AG20443 (cell line): ENCODE measurements at regions not wholly inside any gene's neighbourhood (a gene's known extent, or its start where the extent isn't known, plus 50 kb on each side); places are given as distances from the start of the nearest gene placed in this dataset.

Source experiments
- DNase-seq: peaks from one replicate; pipeline ENCODE4 v3.0.0; 2012; ENCODE audit warnings: low spot score, mixed read lengths

DNA sequence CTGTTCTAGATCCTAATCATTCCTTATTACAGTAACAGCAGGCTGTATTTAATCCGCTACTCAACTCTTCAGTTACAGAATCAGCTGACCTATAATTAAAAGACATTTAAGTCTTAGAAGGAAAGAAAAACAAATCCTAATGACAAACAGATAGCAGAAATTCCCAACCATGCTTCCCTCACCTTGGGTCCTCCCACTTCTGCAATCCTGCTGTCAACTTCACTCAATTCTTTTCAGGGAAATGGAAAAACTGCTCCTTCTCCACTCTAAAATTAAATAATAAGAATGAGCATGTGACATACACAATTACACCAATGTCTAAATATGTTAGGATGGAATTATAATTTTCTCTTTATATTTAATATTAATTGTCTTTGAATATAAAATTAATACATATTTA is 182.6 kb upstream of the LYPLAL1 start:
- no peak for DNase-seq

DNA sequence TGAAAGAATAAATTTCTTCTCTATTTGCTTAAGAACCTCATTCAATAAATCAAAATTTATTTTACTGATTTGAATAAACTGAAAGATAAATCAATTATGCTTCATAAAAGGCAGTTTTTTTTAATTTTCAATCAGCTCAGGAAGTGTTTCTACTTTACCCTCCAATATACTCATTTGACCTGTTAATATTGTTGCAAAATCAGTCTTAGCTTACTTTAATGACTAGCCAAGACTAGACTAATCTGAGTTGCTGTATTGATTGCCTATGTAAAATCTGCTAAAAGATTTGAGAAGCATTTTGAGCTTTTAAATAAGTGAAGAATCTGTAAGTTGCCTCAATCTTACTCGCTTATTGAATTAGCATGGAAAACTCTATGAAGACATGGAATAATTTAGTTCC is 179.1 kb upstream of the LYPLAL1 start:
- DNase-seq = no peak

DNA sequence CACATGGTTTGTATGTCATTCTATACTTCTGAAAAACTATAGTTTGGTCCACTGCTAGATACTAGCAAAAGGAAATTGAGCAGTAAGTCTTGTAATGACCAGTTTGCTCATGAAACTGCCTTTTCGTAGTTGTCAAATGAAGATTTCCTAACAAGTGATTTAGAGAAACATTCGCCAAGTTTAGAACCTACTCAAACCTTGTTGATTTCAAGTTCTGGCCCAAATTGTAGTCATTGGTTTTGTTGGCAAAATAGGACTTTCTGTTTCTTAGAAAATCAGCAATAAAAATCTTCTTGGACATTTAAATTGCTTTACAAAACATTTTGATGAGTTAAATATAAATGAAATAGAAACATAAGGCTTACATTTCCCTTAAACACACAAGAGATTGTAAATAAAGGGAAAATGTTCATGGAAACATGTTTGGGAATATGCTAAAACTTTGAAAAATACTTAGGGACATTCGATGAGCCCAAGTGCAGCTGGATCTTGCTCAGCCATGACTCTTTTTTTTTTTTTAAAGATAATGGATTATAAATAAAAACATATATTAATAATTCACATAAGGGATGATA is 178.5 kb upstream of the LYPLAL1 start:
- no peak for DNase-seq

DNA sequence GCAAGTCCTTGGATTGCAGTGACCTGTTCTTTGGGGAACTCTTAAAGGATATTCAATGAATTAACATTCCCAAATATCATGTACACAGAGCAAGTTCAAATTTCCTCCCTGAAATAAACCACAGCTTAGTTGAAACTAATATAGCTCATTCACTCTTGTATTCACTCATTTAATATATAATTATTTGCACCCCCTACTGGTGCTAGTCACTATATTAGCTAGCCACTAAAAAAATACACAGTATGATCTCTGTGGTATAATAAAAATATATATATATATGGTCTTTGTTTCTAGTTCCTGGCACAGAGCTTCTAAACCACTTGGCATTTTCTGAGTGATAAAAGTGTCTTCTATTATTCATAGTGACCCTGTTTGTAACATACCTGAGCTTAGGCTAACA is 177.3 kb upstream of the LYPLAL1 start:
- DNase-seq = no peak

DNA sequence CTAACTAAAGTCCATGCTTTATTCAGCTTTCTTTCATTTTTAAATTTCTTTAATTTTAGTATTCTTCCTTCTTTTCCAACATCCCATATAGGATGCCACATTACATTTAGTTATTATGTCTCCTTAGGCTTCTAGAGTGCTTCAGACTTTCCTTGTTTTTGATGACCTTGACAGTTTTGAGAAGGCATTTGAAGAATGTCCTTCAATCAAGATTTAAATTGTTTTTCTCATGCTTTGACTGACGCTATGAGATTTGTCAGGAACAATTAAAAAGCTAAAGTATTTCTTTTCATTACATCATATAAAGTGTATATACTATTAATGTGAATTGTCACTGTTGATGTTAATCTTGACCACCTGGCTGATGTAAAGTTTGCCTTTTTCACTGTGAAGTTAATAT is 173.7 kb upstream of the LYPLAL1 start:
- DNase-seq = no peak

DNA sequence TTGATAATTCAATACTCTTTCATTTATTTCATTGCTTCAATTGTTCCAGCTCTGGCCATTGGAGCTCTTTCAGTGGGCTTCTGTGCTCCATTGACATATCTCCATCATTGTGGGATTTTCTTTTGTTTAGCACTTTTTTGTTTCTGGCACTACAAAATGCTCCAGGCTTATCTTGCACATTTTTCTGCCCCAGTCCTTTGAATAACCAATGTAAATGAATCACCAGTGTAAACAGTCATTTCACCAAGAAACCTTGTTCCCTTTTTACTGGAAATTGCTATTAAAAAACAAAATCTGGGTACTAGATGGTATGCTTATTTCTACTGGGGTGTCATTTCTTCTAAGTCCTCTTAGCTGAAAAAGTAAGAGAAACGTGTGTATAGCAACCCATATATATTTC is 173.0 kb upstream of the LYPLAL1 start:
- DNase-seq = no peak

DNA sequence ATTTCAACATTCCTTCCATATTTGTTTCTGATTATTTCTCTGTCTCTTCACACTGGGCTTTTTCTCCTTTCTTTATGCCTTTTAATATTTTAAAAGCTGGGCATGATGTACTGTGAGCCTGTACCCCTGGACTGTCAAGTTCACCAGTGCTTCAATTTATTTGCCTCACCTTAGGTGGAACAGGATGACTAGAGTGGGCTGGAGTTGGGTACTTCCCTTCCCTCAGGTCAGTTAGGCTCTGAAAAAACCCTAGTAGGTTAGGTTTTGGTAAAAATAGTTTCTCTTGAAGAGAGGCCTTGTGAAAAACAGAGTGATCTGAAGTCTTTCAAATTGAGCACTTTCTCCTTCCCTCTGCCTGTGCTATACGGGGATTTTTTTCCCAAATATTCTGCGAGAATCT is 163.0 kb upstream of the LYPLAL1 start:
- no peak for DNase-seq

DNA sequence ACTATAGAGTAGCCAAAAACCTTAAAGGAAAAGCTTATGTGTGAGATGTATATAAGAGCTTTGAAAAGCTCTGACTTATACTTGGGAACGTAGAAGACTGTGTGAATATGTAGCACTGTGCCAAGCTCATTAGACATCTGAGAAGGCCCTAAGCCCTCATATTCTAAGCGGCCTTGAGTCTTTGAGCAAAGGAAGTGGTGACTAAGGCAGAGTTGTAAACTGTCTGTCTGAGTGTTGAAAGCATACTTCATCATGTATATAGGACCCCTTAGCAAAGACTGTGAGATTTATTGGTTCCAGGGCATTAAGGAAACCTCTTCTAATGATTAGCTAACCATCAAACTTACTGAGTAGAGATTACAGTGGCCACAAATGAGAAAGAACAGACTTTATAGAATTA is 153.3 kb upstream of the LYPLAL1 start:
- DNase-seq = no peak

DNA sequence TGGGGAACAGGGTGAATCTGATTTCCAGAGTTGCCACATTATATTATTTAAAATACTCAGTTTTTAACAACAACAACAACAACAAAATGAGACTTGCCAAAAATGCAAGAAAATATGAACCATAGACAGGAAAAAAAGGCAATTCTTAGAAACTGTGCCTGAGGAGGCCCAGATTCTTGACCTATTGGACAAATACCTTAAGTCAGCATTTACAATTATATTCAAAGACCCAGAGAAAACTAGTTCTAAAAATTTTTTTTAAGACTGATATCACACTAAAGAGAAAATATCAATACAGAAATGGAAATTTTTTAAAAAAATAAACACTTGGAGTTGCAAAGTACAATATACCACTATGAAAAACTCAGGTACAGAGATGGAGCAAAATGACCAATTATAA is 152.8 kb upstream of the LYPLAL1 start:
- no peak for DNase-seq

DNA sequence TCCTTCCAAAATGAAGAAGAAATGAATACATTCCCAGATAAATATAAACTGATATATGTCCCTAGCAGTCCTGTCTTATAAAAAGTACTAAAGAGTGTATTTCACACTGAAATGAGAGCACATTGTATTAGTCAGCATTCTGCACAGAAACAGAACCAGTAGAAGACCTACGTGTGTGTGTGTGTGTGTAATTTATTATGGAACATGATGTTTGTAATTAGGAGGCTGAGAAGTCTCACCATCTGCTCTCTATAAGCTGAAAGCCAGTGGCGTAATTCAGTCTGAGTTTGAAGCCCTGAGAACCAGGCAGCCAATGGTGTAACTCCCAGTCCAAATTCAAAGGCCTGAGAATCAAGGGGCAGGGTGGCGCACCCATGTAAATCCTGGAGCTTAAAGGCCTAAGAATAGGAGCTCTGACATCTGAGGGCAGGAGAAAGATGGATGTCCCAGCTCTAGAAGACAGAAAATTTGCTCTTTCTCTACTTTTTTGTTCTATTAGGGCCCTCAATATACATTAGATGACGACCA is 146.5 kb upstream of the LYPLAL1 start:
- DNase-seq = no peak

DNA sequence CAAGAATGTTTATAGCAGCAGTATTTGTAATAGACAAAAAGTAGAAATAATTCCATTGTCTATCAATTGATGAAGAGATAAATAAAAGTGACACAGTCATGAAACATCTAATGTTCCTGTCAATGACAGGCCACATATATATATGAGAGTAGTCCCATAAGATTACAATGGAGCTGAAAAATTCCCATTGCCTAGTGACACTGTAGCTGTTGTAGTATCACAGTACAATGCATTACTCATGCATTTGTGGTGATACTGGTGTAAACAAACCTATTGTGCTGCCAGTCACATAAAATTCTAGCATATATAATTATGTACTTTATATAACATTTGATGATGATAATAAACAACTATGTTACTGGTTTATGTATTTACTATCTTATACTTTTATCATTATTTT is 141.9 kb upstream of the LYPLAL1 start:
- no peak for DNase-seq

DNA sequence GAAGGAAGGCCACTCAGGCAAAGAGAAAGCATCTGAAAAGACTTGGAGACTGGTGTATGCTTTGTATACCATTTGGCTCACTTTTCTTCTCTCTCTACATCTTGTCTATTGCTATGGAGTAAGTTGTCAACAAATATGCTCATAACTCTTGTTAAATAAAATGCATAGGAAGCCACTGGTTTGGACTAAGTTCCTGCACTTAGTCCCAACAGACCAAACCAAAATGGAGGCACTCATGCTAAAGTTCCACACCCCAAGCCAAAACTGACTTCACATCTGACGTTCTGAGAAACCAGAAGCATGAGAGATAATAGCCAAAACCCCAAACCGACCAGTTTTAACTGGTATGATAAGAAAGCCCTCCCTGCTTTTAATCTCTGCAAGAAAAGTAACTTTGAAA is 135.3 kb upstream of the LYPLAL1 start:
- DNase-seq = no peak

DNA sequence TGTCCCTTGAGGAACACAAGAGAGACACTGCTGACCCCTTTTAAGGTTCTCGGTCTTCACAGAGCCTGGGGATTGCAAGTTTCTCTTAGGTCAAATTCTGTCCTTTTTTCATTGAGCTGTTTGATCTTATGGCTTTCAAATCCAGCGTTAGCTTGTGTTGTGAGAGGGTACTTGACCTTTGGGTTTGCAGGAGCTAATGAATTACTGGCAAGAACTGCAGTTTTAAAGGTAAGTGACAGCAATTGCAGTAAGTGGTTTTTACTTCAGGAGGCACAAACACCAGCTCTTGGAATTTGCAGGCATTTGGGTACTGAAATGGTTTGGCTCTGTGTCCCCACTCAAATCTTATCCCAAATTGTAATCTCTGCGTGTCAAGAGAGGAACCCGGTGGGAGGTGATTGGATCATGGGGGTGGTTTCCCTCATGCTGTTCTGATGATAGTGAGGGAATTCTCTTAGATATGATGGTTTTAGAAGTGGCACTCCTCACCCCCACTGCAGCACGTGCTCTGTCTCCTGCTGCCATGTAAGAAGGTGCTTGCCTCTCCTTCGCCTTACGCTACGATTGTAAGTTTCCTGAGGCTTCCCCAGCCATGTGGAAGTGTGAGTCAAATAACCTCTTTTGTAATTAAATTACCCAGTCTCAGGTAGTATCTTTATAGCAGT is 134.5 kb upstream of the LYPLAL1 start:
- DNase-seq = no peak

DNA sequence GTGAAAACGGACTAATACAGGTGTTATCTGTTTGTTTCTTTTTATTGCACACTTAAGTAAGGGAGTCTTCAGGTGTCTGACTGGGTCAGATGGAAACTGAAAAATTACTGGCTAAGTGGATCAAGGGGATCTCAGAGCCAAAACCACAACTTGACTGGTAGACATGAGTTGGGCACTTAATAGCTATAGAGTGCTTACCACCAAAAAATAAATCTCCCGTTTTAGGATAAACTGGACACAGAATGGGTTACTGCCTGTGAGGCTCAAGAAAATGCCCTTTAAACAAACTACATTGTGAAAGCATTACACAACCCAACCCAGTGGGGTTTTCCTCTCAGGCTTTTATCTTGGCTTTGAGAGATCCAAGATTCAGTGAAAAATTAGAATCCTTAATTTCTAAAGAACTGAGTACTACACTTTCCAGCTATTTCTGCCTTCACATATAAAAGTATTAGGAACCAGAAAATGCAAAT is 134.0 kb upstream of the LYPLAL1 start:
- DNase-seq = no peak

DNA sequence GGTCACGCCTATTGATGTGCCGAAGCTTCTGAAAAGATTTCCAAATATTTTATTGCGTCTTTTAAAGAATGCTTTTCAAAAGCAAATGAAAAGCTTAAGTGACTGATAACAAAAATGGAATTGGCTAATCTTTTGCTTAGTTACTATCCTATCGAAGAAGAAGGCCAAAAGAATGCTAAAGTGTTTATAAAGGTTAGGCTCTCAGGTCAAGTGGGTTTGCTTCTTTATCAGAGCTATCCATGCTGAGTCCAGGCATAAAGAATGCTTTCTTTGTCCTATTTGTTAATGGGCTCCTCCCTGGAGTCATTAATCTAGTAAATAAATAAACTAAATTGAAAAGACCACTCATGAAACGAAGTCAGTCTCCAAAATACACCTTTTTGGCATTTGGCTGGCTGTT is 133.4 kb upstream of the LYPLAL1 start:
- DNase-seq = no peak

DNA sequence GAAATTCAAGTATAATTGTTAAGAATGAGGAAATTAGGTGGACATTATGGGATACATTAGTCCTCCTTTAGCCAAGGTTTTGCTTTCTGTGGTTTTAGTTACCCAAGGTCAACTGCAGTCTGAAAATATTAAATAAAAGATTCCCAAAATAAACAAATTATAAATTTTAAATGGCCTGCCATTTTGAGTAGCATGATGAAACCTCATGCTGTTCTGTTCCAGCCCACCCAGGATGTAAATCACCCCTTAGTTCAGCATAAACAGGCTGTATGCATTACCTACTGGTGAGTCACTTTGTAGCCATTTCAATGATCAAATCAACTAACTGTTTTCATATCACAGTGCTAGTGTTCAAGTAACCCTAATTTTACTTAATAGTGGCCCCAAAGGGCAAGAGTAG is 132.5 kb upstream of the LYPLAL1 start:
- no peak for DNase-seq

DNA sequence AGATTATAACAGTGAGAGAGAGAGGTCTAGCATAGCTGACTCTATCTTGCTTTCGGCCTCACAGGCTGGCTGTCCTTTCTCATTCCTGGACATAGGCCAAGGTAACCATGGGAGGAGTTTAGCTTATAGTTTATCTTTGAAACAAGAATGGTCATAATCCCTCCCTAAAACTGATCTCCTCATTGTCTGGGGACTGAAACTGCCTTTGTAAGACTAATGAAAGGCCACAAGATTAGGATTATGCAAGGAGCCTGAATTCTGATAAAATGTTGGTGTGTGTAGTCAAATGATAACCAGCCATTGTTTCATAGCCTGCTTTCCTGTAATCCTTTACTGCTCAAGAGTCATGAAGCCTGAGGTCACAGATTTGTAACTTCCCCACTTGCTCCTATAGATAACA is 131.9 kb upstream of the LYPLAL1 start:
- DNase-seq = no peak

DNA sequence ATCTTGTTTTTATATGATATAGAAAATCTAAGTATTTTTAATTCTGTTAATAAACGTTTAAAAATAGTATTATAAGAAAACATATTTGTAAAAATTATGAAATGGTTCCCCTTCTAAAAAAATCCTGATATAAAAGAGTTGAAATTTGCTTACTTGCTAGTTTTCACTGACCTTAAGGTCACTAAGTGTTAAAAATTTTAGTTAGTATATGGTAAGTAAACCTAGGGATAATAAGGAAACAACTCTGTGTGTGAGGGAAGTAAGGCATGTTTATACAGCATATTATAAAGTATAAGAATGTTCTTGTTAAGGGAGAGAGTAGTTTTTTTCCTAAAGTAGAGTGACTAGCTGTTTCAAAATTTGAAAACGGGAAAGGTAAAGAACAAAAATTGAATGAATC is 130.9 kb upstream of the LYPLAL1 start:
- no peak for DNase-seq

DNA sequence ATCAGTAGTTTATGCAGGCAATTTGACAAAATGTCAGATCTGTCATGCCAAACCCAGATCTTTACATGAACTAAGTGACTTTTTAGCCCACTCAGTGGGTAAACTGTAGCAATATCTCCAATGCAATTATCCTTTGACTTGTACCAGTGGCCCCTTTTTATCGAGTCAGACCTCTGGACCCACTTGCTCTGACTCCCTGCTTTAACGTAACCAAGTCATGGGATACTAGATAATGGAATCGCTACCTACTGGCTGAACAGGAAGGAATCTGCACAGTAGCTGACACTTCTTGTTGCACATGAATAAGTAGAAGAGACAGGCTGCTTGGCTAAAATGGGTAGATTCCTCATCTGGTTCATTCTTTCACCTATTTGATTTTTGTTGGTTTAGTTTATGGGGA is 128.4 kb upstream of the LYPLAL1 start:
- no peak for DNase-seq

DNA sequence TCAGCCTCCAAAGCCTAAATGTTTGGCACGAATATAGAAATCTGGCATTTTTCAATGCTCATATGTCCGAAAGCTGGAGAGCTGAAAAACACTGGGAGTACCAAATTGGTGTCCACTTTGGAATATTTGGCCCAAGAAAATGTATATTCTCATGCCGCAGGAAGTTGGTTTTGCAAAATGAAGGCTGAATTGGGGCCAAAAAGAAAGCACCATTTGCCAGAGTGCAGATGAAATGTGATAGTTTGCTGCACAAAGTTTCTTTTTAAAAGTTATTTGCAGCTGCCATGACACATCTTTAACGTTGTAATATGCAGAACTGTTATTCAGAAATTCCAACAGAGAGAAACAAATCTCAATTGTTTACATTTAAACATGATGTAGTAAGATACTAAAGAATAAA is 124.2 kb upstream of the LYPLAL1 start:
- no peak for DNase-seq

DNA sequence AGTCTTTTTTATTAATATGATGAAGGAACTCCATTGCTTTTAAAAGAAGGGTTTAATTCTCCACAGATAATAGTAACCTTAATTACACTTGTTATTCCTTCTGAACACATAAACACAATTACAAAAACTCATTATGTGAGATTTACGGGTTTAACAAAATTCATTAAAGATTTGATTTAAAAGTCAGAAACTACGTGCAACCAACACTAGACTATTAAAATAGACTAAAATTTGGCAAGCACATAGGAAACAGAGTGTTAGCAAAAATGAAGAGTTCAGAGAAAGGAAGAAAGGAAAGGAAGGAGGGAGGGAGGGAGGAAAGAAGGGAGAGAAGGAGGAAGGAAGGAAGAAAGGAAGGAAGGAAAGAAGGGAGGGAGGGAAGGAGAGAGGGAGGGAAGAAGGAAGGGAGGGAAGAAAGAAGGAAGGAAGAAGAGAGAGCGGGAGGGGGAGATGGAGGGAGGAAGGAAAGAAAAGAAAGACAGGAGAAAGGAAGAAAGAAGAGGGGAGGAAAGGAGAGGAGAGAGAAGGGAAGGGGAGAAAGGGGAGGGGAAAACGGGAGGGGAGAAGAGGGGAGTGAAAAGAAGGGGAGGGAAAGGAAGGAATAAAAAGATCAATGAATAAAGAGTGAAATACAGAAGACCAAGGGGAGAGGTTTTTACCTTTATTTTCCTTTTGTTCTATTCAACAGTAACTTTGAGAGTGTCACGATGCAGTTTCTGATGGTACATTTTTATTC is 123.4 kb upstream of the LYPLAL1 start:
- no peak for DNase-seq

DNA sequence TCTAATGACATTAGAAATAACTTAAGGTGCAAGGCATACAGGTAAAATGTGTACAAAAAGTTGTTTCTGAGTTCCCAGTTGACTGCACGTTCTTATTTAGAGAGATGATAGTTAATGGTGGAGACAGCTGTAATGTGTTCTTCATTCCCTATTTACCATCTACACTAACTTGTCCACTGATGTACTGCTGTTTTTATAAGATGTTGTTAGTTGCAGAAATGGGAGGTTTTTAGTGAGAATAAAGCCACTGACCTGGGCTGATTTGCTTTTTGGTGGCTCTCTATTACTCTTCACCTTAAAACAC is 122.9 kb upstream of the LYPLAL1 start:
- no peak for DNase-seq

DNA sequence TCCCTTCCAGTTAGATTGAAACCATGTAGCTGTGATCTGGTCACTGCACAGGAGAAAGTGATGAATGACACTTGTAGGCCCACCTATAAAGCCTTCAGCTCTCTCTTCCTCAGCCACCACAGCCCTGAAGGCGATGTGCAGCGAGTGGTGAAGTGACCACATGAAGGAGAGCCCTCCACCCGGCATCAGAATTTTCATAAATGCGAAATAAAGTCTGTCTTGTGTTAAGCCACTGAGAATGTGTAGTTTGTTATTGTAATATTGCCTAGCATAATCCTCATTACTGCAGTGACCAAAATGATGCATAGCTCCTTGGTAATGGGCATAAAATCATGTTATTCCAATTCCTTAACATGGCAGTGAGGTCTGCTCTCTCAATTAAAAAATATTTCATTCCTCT is 122.1 kb upstream of the LYPLAL1 start:
- no peak for DNase-seq
